Stimulated activated CD4-positive, alpha-beta T cell treated with anti-CD3 and anti-CD28 coated beads, Interleukin-1b, Interleukin-23, amount 100 ng/mL, for 24 hours (primary cell): ENCODE measurements at regions not wholly inside any gene's neighbourhood (a gene's known extent, or its start where the extent isn't known, plus 50 kb on each side); places are given as distances from the start of the nearest gene placed in this dataset.

Source experiments
- DNase-seq, 4 experiments: peaks; one replicate each; pipeline ENCODE4 v3.0.0-alpha.2; 2020; ENCODE audit warnings: low read depth in 4 of 4, low spot score in 1 of 4

DNA sequence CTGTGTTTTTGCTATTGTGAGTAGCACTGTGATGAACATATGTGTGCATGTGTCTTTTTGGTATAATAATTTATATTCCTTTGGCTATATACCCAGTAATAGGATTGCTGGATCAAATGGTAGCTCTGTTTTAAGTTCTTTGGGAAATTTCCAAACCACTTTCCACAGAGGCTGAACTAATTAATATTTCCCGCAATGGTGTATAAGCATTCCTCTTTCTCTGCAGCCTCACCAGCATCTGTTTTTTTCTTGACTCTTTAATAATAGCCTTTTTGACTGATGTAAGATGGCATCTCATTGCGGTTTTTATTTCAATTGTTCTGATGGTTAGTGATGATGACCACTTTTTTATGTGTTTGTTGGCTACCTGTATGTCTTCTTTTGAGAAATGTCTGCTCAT lies 247.7 kb upstream of the NDST3 start:
- no peak for DNase-seq

DNA sequence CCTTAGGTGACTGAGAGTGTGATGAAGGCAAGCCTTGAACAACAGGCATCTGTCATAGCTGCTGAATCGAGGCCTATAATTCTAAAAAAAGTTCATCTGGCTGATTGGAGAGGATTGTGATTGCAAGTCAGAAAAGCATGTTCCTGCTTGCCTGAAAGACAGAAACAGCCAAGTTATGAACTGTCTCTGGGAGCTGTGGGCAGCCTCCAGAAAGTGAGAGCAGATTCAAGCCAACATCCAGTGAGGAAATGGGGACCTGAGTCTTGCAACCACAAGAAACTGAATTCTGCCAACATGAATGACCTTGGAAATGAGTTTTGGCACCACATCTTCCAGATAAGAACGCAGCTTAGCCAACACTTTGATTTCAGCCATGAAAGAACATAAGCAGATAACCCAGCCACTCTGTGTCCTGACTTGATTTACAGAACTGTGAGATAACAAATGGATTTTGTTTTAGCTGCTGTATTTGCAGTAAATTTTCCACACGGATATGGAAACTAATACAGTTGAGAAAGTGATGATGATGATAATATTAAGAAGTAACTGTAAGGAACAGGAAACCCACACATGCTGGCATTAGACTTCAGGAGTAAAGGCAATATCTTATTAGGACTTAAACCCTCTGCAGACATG lies 240.3 kb upstream of the NDST3 start:
- DNase-seq: no peak

DNA sequence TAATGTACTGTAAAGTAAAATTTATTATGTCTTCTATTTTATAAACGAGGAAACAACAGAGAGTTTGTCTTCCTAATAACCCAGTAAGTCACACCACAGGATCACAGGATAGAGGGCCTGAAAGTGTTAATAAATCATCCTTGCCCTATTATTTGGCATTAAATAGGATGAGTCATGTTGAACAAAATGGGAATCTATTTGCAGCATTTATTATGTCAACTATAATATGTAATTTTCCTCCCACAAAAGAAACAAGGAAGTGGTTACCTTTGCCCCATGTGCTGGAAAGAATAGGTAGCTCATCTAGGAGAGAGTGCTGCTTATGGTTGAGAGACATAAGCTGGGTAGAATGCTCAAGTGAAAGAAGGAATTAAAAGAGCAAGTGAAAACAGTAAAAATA lies 237.6 kb upstream of the NDST3 start:
- no peak for DNase-seq

DNA sequence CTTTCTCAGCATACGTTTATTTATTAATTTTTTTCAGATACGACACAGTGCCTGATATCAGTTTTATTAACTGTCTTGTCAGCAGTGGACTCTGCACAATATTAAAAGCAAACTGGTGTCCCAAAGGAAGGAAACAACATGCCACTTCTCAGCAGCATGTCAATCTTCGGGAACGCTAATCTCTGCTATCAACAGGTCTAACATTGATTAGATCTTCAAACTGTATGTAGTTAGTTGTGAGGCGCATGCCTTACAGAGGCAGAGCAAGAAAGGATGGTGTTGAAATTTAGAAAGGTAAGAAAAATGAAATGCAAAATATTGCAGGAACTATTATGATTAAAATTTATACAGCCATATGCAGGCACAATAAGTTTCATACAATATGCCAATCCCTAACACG lies 233.7 kb upstream of the NDST3 start:
- no peak for DNase-seq

DNA sequence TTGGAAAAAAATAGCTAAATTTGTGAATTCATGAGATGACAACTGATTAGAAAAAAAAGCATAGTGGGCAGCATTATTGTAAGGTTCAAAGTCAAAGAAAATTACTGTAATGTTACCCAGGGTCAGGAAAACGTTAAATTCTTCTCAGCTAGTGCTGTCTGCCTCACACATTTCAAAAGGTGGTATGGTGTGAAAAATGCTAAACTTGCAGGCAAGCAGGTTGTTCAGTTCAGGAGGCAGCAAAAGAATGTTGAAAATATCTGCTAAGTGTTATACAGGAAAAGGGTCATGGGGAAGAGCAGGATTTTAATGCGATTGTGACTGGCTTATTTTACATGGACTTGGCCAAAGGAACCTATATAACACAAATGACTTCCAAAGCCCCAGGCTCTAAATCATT lies 232.5 kb upstream of the NDST3 start:
- no peak for DNase-seq

DNA sequence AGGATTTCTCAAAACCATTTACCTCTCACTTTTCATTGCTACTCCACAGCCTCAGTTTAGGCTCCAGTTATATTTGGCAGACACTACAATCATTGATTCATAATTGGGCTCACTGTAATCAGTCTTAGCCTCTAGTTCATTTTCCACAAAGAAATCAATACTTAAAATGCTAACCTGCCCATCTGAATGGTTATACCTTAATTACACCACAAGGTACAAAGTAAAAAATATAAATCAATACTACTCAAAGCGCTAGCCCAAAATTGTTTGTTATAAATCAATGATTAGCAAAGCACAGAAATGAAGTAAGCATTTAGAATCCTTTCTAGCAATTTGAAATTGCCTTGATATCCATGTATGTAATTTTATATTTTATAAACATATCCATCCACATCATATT lies 222.6 kb upstream of the NDST3 start:
- no peak for DNase-seq

DNA sequence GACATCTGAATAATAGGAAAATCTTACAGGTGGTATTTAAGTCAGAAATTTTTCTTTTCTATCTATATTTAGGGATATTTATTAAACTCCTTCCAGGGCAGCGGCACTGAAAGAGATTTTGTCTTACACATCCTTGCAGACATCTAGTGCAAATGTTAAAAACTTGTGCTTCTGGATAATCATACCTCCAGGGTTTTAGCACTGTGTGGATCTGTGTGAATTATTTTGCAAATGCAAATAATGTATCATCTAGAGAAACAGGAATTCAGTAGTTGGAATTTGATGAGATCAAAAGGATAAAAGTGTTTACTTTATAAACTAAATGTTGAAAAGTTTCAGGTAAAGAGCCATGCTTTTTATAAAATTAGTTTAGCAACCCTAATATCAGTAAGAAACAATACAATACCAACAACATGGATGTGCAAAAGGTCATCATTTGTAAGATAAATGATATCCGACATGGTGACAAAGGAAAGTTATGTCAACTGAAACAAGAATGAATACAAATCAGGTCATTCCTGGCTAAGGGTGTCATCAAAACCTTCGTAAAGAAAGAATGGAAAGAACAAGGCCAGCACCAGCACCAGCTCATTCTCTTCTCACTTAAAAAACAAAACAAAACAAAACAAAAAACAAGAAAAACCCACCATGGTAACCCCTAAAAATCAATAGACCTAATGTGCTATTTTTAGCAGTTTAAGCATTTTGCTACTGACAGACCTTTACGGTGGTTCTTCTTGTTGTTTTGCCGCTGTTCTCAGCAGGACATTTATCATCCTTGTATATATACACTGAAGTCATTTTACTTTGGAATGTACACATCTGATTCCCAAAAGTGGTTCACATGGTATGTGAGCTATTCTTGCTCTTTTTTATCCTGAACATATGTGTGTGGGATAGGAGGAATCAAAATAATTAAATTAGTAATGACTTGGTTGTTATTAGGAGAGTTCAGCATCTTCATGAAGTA lies 219.7 kb upstream of the NDST3 start:
- DNase-seq: no peak

DNA sequence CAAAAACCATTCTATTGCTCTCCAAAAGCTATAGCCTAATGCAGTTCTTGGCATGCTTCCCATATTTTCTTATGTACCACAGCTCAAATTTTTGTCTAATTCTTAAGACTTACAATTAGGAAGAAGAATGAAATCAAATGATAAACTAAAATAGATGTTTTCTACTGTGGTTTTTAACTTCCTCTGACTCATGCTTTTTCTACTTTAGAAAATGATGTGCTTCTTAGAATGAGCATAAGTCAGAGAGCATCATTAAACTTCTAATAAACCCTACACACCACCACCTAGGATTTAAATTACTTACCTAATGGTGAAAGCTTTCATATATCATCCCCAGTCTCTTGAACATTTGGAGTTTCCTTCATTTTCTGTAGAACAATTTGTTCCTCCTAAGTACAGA lies 217.0 kb upstream of the NDST3 start:
- no peak for DNase-seq

DNA sequence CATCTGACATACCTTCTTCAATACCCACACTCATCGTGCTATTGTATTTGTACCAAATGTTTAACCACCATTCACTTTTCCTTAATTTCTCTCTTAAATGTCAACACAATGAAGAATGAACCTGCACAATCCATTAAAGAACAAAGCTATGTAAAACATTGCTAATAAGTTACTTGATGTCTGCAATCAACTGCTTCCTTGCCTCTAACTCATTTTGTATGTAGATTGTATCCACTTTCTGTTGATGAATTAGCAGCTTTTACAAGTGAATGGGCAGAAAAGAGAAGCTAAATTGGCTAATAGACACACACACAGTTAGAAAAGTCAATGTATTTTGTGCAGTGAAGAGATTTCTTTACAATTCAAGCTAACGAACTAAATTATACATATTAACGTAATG lies 212.5 kb upstream of the NDST3 start:
- no peak for DNase-seq

DNA sequence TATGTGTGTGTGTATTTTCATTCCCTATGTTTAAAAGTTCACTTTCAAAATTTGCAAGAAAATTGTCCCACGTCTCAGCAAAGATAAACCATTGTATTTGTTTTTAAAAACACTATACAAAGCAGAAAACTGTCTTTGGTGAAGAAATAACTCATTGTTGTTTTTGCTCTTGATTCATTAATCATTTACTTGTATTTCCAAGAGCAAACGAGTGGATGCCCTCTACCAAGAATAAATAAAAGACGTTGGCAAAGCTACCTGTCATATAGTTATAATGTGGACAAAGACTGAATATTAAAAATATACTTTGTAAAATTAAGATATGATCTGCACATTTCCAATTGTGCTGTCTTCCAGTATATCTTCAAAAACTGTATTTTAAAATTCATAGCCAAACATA lies 210.9 kb upstream of the NDST3 start:
- DNase-seq: no peak

DNA sequence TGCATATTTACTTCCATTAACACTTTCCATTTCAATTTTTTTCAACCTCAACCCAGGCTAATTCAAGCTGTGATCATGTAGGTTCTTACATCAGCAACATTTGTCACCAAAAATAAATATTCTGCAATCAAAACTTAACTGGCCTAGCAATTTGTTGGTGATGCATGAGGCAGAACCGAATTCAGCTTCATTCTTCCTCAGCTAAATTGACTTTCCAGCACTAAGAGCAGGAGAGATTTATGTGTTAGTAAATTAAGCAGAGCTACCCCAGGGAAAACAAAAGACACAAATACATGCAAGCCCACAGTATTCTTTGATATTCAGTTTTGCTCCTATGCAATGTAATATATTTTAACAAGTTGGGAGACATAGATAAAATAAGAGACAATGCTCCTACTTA lies 208.7 kb upstream of the NDST3 start:
- DNase-seq: no peak

DNA sequence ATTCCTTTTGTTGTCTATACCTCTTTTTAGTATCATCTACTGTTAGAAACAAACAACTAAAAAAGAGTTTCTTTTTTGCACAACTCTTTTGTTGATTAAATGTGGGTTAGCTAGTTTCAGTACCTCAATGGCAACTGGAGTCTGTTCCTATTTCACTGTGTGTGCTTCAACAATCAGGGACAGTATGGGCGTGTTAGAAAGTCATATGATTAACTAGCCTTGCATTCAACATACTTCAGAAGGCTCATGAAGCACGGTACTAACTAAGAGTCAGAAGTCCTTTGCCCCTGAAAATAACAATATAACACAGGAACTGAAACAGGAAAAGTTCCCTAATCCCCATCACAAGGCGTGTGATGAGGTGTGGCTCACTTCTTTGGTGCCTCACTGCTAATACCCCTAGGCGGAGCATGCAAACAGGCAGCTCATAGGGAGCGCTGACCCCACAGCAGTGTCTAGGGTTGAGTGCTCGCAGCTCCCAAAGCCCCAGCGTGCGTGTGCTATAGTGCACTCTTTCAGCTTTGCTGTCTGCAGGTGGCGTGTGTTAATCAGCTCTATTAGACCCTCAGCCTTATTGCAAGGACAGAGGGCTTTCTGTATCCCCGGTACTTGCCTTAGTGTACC lies 203.1 kb upstream of the NDST3 start:
- DNase-seq: no peak

DNA sequence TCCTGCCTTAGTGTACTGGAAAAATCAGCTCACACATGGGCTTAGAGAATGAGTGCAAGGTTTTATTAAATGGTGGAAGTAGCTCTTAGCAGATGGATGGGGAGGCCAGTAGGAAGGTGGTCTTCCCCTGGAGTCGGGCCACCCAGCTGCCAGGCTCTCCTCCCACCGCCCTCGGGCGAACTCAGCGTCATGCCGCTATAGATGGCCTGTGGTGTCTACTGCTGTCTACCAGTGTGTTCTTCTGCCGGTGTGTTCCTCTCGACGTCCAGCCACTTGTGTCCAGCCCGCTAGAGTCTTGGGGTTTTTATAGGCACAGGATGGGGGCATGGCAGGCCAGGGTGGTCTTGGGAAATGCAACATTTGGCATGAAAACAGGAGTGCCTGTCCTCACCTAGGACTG lies 198.7 kb upstream of the NDST3 start:
- DNase-seq: no peak

DNA sequence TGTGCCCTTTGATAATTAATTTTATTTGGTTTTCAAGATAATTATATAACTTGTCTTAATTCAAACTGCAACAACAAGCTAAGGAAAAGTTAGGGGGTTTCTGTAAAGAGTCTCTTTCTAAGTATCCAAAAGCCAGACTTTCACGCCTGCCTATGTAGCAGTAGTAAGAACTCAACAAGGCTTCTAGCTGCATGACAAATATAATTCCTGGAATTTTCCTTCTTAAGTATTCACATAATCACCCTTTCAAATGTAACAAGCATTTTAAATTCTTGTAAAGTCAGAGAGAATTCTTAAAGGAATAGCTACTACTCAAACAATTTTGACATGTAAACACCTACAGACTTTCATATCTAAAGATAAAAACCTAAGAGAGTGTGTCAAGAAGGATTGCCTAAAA lies 189.7 kb upstream of the NDST3 start:
- no peak for DNase-seq

DNA sequence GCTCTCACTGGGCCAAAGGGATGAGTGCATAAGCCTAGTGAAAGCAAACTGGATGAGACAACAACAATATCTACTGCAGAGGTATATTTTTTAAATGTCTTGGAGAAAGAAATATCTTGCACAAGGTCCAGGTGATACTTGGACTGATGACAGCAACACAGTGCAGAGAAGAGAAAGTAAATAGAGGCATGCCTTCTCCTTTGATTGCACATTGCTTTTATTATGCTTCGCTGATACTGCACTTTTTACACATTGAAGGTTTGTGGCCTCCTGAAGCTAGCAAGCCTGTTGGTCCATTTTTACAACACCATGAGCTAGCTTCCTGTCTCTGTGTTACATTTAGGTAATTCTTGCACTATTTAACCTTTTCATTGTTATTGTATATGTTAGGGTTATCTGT lies 189.0 kb upstream of the NDST3 start:
- no peak for DNase-seq

DNA sequence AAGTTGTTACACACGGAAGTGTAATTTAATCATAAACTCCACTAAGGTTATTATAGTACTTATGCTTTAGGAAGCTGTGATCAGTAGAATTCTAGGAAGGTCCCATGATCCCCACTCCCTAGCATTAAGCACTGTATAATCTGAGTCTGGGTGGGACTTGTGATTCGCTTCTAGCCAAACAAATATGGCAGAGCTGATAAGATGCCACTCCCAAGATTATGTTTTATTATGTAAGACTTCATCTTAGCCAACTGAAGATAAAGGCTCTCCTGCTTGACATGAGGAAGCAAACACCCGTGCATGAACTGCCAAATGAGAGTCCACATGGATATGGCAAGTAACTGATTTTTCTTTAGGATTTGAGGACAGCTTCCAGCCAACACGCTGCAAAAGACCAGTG lies 186.4 kb upstream of the NDST3 start:
- DNase-seq: no peak

DNA sequence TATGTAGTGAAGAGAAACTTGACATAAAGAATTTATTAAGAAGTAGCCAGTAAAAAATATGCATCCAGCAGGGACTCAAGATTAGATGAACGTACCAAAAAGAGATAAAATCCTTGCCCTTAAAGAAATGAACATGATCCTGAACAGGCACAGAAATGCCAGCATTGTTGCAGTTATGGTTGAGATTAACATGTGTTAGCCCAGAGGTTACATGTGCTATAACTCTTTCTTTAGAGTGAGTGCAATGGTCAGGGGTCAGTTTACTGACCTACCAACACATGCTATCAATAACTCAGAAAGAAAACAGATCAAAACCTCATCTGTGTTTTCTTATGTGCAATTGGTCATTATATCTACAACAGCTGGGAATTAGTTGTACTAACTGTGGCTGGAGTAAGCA lies 166.1 kb upstream of the NDST3 start:
- DNase-seq: no peak

DNA sequence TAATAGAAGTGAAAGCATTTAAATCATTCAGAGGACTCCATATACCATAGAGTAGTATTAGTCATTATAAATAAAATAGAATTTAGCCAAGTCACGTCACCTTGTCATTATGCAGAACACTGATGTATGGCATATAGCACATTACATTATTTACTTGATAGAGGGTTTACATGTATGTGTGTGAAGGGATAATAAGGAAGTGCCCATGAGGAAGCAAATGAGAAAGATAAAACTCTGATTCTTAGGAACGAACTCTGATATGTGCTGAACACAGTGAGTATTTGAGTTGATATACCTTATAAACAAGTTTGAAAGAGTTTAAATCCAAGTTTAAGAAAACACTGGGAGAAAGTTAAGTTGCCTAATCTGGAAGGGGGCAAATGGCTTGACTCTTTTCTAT lies 160.5 kb upstream of the NDST3 start:
- DNase-seq: no peak

DNA sequence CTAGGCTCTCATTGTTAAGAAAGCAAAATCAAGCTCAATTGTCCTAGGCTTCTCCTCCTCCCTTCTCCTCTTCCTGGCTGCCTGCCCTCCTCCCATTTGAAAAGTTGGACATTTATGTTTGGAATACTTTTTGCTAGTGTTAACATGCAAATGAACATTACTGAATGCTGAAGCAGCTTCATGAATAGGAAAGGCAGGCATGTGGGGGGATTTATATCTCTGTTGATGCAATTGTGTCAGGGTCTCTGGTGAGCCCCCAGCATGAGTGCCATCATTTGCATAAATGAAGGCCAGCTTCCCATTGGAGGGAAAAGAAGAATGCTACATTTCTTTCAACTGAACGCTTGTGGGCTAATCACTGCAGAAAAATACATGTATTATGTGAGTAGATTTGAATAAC lies 160.1 kb upstream of the NDST3 start:
- DNase-seq: no peak

DNA sequence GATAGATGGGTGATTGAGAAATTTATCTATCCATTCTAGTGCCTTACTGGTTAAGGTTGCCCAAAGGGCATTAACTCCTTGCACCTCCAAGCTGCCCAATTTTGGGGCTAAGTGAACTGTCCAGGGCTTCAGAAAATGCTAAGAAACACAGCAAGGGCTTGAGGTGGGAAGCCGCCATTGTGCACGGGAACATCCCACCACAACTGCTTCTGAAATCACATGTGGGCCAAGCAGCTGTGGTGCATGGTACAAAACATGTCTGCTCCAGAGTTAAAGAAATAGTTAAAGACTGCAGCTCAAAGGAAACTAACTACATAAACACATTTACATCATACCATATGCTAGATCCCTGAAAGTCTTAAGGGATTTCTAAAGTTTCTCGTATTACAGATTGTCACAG lies 144.3 kb upstream of the NDST3 start:
- DNase-seq: no peak

DNA sequence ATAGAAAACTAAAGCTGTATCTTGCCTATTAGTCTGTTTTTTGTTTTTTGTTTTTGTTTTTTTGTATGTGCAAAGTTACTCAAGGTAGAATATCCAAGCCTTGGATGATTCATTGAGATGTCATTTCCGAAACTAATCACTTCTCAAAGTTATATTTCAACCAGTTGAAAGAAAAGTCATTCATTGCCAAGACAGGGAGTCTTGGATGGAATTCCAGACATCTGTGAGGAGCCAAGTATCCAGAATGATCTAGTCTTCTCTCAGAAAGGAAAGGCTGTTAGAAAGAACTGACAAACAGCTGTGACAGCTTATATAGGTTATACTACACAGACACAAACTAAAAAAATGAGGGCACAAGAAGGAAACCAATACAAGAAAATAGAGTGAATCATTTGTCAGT lies 141.1 kb upstream of the NDST3 start:
- no peak for DNase-seq

DNA sequence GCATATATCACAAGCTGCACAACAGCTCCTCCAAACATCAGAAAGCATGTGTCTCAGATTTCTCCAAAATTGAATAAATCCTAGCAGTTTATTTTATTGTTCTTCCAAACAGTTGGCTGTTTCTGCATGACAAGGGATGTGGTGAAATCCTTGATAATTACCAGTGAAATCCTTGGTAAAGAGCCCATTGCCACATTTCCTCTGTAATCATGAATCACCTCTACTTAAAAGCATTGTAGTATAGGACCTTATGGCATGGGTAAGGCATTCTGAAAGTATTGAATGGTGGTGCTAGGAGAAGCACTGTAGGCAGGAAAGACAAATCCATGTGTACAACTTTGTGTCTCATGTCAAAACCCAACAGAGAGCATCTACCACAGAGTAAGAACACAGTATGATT lies 135.8 kb upstream of the NDST3 start:
- DNase-seq: no peak
